ENCODE measurements at regions not wholly inside any gene's neighbourhood (a gene's known extent, or its start where the extent isn't known, plus 50 kb on each side); places are given as distances from the start of the nearest gene placed in this dataset.
"Not testable (repeated sequence)": the region's sequence is repeated elsewhere in the genome, so short reads cannot be mapped to it uniquely, and the experiment has no call there.

DNA sequence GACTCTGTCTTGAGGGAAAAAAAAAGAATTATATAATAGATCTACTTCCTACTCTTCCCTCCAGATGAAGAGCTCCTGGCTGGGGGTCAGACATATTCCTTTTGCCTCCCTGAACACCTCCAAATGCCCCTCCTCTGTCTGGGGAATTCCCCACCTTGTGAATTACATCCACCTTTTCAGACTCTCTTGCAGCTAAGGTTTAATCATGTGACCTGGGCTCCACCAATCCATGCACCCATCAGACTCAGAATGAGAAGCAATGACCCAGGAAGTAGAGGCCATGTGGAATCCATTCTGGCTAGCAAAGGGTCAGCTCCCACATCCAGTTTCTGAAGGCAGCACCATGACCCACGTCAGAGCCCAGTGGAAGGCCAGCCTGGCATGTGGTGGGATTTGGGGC, 93.6 kb upstream of the CUX1 start:
- Mint-ChIP-seq H3K9me3 (peaks cover 3% of the 10 kb centered on the region), H3K36me3 (ENCODE audit: low read depth) (no peaks in the 10 kb centered on the region), H3K27ac (no peak overlapping the region), H3K4me3 (no peak overlapping the region), H3K27me3 (peaks cover 3% of the 10 kb centered on the region), H3K4me1 (no peaks in the 10 kb centered on the region)
- no peak for ATAC-seq (replicated peaks)

DNA sequence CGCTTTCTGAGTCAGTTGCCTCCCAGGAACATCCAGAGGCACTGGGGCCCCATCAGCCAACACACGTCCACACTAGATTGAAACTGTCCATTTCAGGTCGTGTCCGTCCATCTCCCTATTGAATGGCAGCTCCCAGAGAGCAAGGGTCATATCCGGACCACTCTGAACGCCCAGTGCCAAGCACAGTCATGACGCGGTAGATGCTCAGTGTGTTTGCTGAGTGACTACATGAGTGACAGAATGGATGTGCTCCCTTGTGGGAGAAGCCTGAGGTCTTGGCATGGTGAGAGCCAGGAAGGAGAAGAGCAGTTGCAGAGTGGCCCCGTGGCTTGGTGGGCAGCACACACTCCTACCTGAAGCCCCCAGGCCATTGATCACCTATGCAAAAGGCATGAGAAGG, 92.5 kb upstream of the CUX1 start:
- Mint-ChIP-seq H3K36me3 (ENCODE audit: low read depth) (no peaks in the 10 kb centered on the region), H3K27ac (no peak overlapping the region), H3K27me3 (peaks cover 3% of the 10 kb centered on the region), H3K4me3 (no peak overlapping the region), H3K9me3 (peaks cover 3% of the 10 kb centered on the region), H3K4me1 (no peaks in the 10 kb centered on the region)
- ATAC-seq (replicated peaks): no peak

DNA sequence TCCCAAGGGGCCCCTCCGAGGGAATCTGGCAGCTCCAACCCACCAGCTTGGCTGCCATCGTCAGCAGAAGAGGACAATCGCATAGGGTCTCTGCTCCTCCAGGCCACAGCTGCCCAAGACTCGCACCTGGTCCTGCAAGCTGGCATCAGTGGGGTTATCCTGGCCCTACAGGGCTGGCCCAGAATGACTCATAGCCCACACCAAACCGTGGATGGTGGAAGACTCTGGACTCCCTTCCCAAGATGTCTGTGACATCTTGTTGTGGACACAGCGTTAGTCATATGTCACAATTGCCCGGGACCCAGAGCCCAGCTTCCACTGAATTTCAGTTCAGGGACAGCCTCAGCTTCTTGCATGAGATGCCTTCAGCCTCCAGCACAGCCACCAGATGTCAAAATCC, 91.5 kb upstream of the CUX1 start:
- peaks cover 3% of the 10 kb centered on the region for H3K9me3 Mint-ChIP-seq
- H3K36me3 Mint-ChIP-seq (ENCODE audit: low read depth): no peaks in the 10 kb centered on the region
- H3K27ac Mint-ChIP-seq: no peak overlapping the region
- no peak overlapping the region for H3K4me3 Mint-ChIP-seq
- no peaks in the 10 kb centered on the region for H3K4me1 Mint-ChIP-seq
- no peak for ATAC-seq (replicated peaks)
- H3K27me3 Mint-ChIP-seq: peaks cover 3% of the 10 kb centered on the region

DNA sequence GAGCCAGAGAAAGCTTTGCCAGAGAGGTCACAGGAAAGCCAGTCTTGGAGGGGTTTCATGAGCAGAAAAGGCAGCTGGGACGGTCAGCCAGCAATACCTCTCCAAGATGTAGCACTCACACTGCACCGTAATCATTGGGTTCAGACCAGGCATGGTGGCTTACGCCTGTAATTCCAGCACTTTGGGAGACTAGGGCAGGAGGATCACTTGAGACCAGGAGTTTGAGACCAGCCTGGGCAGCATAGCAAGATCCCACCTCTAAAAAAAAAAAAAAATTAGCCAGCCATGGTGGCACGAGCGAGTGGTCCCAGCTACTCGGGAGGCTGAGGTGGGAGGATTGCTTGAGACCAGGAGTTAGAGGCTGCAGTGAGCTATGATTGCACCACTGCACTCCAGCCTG, 90.2 kb upstream of the CUX1 start:
- Mint-ChIP-seq H3K27me3 (peaks cover 3% of the 10 kb centered on the region), H3K4me1 (no peaks in the 10 kb centered on the region), H3K27ac (no peak overlapping the region), H3K9me3 (peaks cover 3% of the 10 kb centered on the region), H3K4me3 (no peak overlapping the region), H3K36me3 (ENCODE audit: low read depth) (no peaks in the 10 kb centered on the region)
- no peak for ATAC-seq (replicated peaks)

DNA sequence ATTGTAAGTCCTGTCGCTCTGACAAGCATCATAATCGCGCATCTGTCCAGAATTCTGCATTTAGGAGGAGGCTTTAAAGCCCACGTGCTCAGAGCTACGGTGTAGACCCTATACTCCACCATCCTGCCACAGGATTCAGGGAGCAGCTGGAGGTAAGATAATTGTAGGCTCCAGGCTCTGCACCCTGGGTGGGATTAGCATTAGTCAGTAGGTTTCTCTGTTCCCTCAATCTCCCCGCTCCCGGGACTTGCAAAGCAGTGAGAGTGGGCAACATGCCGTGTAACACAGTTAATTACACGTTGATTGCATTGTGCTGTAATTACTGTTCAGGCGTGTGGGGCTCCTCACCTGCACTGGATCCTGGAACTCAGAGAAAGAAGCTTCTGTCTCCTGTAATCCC, 89.3 kb upstream of the CUX1 start:
- no peaks in the 10 kb centered on the region for H3K36me3 Mint-ChIP-seq (ENCODE audit: low read depth)
- H3K4me1 Mint-ChIP-seq: no peaks in the 10 kb centered on the region
- ATAC-seq (replicated peaks): no peak
- peaks cover 3% of the 10 kb centered on the region for H3K9me3 Mint-ChIP-seq
- H3K27ac Mint-ChIP-seq: no peak overlapping the region
- H3K27me3 Mint-ChIP-seq: peaks cover 3% of the 10 kb centered on the region
- no peak overlapping the region for H3K4me3 Mint-ChIP-seq

DNA sequence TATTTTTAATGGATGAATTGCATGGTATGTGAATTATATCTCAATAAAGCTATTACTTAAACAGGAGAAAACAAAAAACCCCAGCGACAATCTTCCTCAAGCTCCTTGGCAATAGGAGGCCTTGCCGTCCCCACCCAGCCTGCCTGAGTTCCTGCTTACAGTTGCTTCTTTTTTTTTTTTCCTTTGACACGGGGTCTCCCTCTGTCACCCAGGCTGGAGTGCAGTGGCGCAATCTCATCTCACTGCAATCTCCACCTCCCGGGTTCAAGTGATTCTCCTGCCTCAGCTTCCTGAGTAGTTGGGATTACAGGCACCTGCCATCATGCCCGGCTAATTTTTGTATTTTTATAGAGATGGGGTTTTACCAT, 88.6 kb upstream of the CUX1 start:
- not testable (repeated sequence) for H3K9me3 Mint-ChIP-seq; H3K27me3 Mint-ChIP-seq; H3K27ac Mint-ChIP-seq; H3K4me3 Mint-ChIP-seq; H3K36me3 Mint-ChIP-seq (ENCODE audit: low read depth); H3K4me1 Mint-ChIP-seq; ATAC-seq (replicated peaks)

DNA sequence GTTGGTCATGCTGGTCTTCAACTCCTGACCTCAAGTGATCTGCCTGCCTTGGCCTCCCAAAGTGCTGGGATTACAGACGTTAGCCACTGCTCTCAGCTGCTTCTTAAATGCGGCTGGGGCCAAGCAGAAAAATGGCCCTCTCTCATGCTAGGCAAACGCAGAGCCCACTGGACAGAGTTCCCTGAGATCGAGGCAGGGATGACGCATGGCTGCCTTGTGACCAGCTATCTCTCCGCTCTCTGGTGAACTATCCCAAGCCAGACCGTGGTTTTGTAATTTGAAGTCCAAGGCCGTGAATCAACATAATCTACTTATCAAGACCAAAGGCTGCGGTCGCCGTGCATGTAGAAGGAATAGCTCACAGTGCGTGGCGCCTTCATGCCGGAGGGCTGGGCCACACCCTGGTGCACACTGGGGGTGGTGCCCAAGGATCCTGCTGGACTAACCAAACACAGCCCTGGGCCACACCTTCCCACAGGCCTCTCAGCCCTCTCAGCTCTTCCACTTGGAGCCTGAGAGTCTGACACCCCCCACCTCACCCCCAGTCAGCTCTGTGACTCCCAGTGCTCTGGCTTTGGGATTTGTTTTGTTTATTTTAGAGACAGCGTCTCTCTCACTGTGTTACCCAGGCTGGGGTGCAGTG, 88.1 kb upstream of the CUX1 start:
- Mint-ChIP-seq H3K36me3 (ENCODE audit: low read depth) (no peaks in the 10 kb centered on the region), H3K4me3 (no peak overlapping the region), H3K4me1 (no peaks in the 10 kb centered on the region), H3K27ac (no peak overlapping the region), H3K27me3 (peaks cover 3% of the 10 kb centered on the region), H3K9me3 (no peaks in the 10 kb centered on the region)
- ATAC-seq (replicated peaks): no peak

DNA sequence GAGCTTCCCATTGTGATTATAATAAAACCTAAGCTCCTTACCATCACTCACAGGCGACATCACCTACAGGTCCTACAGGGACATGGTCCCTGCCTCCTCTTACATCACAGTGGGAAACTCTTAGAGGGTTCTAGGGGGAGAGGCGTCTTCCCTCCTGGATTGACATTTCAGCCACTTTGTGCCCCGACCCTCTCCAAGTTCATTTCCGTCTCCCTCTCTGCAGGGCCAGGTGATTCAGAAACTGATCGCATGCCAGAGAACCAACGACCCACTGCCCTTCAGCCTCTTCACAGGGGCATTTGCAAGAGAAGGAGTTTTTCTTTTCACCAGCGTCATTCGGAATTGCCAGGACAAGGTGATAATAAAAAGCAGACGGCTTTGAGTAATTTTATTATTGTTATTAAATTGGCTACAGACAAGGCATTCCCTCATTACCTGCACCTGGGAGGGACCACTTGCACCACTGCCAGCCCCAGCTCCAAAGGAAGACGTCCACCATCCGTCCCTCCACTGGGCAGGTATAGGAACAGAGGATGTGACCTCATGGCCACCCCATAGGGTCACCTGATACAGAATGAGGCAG, 85.8 kb upstream of the CUX1 start:
- H3K27me3 Mint-ChIP-seq: peaks cover 6% of the 10 kb centered on the region
- H3K36me3 Mint-ChIP-seq (ENCODE audit: low read depth): no peaks in the 10 kb centered on the region
- peaks cover 4% of the 10 kb centered on the region for H3K4me1 Mint-ChIP-seq
- no peak overlapping the region for H3K27ac Mint-ChIP-seq
- no peak for ATAC-seq (replicated peaks)
- H3K9me3 Mint-ChIP-seq: no peaks in the 10 kb centered on the region
- H3K4me3 Mint-ChIP-seq: no peak overlapping the region

DNA sequence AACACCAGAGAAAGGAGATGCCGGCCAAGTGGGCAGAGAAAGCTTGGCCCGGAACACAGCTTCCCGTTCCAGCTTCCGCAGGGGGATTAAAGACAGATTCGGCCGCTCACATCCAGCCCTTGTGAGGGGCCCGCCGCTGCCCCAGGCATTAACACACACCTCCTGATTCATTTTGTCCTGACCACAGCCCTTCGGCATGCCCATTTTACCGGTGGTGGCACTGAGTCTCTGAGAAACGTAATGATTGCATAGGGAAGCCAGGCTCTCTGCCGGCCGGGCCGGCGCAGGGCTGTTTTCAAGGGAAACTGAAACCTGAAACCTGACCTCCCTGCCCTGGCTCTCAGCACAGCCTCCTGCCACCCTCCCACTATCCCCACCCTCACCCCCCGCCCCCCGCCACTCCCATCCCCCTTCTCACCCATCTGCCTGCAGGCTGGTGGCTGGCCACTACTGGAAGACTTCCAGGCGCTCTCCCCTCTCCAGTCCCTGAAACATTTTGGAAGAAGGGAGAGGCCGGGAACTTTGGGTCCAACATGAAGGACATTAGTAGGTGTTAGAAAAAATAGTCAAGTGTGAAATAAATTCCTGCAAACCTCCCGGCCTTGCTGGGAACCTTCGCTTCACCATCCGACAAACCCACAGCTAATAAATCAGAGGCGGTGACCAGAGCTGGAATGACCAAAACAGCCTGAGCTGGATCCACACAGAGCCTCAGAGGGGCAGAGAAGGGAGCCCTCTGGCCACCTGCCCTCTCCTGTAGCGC, 83.5 kb upstream of the CUX1 start:
- no peak overlapping the region for H3K4me3 Mint-ChIP-seq
- H3K36me3 Mint-ChIP-seq (ENCODE audit: low read depth): no peaks in the 10 kb centered on the region
- H3K27me3 Mint-ChIP-seq: peaks cover 4% of the 10 kb centered on the region
- no peaks in the 10 kb centered on the region for H3K9me3 Mint-ChIP-seq
- ATAC-seq (replicated peaks): no peak
- H3K4me1 Mint-ChIP-seq: peaks cover 4% of the 10 kb centered on the region
- no peak overlapping the region for H3K27ac Mint-ChIP-seq

DNA sequence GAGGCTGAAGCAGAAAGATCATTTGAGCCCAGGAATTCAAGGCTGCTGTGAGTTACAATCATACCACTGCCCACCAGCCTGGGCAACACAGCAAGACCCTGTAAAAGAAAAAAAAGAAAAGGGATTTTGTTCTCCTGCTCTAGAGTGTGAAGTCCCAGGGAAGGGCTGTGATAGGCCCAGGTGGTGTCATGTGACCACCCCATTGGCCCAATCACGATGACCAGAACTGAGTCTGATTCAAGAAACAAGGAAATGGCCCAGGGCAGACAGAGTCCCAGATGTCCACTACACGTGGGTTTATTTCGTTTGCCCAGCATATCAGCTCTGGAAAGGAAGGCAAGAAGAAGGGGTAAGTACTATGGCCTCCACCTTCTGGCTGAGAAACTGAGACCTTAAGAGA, 81.3 kb upstream of the CUX1 start:
- Mint-ChIP-seq H3K4me1 (peaks cover 4% of the 10 kb centered on the region), H3K4me3 (no peak overlapping the region), H3K36me3 (ENCODE audit: low read depth) (no peaks in the 10 kb centered on the region), H3K27me3 (peaks cover 4% of the 10 kb centered on the region), H3K27ac (no peak overlapping the region), H3K9me3 (no peaks in the 10 kb centered on the region)
- peak; percentile 66 for ATAC-seq (replicated peaks)

DNA sequence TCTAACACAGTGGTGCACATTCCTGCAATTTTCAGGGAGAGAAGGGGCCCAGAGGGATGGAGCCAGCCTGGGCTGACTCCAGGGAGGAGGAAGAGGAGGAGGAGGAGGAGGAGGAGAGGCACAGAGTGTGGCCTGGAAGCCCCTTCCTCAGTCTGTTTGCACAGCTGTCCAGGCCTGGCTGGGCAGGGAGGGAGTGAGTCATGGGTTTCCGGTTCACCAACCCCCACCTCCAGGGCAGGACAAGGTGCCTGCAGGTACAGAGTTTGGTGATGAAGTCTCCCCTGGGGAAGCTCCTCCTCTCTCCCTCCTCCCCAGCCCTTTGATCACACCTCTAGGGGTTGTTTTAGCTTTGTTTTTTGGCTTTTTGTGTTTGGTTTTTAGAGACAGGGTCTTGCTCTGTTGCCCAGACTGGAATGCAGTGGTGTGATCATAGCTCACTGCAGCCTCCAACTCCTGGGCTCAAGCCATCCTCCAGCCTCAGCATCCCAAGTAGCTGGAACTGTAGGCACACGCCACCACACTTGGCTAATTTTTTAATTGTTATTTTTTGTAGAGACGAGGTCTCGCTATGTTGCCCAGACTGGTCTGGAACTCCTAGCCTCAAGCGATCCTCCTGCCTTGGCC, 77.5 kb upstream of the CUX1 start:
- peaks cover 3% of the 10 kb centered on the region for H3K27me3 Mint-ChIP-seq
- H3K4me1 Mint-ChIP-seq: peaks cover 3% of the 10 kb centered on the region
- no peak overlapping the region for H3K4me3 Mint-ChIP-seq
- no peak overlapping the region for H3K27ac Mint-ChIP-seq
- no peaks in the 10 kb centered on the region for H3K36me3 Mint-ChIP-seq (ENCODE audit: low read depth)
- no peak for ATAC-seq (replicated peaks)
- H3K9me3 Mint-ChIP-seq: no peaks in the 10 kb centered on the region

DNA sequence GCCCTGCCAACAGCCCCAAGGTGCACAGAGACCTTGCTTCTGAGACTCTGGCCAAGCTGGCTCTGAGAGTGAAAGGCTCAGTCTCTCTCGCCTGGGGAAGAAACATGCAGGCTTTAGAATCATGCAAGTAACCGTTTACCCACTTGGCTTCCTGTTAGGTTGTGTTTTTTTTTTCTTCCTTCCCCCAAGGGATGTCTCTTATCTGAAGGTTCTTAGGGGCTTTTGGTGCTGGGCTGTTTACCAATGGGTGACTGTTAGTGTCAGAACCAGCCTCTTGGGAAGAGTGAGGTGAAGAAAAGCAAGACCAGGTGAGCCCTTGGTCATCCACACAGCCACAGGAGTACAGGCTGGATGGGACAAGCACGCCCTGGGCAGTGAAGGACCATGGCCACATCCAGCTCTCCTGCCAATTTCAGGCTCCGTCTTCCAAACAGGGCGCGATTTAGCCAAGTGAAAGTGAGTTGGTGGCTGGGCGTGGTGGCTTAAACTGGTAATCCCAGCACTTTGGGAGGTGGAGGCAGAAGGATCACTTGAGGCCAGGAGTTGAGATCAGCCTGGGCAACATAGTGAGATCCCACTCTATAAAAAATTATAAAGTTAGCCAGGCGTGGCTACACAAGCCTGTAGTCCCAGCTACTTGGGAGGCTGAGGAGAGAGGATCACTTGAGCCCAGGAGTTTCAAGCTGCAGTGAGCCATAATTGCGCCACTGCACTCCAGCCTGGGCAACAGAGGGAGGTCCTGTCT, 76.3 kb upstream of the CUX1 start:
- Mint-ChIP-seq H3K4me1 (no peaks in the 10 kb centered on the region), H3K27ac (no peak overlapping the region), H3K36me3 (ENCODE audit: low read depth) (no peaks in the 10 kb centered on the region), H3K9me3 (no peaks in the 10 kb centered on the region), H3K27me3 (peaks cover 3% of the 10 kb centered on the region), H3K4me3 (peak overlapping the region; percentile 10)
- ATAC-seq (replicated peaks): peak; percentile 12

DNA sequence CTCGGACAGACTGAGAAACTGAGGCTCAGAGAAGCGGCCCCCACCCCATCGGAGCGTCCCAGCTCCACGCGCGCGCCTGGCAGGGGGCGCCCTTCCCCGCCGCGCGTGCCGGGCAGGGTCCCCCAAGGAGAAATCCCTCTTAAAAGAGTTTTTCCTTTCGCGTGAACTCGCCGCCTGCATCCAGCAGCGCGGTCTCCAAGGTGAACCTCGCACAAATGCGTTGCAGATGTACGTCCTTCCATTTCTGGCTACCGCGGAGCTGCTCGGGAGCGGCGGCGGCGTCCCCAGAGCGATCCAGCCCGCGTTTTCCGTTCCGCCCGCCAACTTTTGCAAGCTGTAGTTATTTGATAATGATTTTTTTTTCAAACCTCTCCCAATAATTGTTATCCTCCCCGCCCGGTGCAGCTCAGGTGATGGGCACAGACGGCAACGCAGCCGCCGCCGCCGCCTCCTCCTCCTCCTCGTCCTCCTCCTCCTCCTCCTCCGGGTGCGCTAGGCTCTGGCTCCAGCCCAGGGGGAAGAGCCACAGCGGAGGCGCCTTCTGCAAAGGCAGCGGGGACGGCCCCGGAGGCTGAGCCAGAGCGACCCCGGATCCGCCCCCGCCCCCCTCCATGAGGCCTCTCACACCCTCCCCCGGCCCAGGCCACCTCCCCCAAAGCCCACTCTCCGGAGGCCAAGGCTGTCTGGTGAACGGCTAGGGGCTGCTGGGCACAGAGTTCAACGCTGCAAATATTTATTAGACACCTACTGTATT, 74.0 kb upstream of the CUX1 start:
- H3K9me3 Mint-ChIP-seq: no peaks in the 10 kb centered on the region
- no peaks in the 10 kb centered on the region for H3K4me1 Mint-ChIP-seq
- H3K27me3 Mint-ChIP-seq: peaks cover 3% of the 10 kb centered on the region
- peak overlapping the region; percentile 55 for H3K4me3 Mint-ChIP-seq
- peak; percentile 58 for ATAC-seq (replicated peaks)
- no peaks in the 10 kb centered on the region for H3K36me3 Mint-ChIP-seq (ENCODE audit: low read depth)
- H3K27ac Mint-ChIP-seq: no peak overlapping the region

DNA sequence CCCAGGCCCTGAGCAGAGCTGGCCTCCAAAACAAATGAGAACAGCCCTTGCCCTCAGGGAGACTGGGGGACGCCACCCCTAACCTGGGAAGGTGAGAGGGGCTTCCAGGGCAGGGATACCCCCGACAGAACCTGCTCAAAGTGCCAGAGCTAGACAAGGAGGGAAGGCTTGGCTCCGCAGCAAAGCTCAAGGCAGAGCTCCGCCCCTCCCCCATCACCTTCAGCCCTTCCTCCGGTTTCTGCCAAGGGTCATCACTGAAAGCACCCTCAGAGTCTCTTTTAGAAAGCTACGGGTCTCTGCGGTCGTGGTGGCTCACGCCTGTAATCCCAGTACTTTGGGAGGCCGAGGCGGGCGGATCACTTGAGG, 73.4 kb upstream of the CUX1 start:
- no peak for ATAC-seq (replicated peaks)
- Mint-ChIP-seq H3K4me1 (no peaks in the 10 kb centered on the region), H3K4me3 (peak overlapping the region; percentile 55), H3K27me3 (peaks cover 3% of the 10 kb centered on the region), H3K27ac (no peak overlapping the region), H3K9me3 (no peaks in the 10 kb centered on the region), H3K36me3 (ENCODE audit: low read depth) (no peaks in the 10 kb centered on the region)
